DND-41 (cell line): ENCODE measurements at regions not wholly inside any gene's neighbourhood (a gene's known extent, or its start where the extent isn't known, plus 50 kb on each side); places are given as distances from the start of the nearest gene placed in this dataset.

ENCODE experiments used
- ATAC-seq: fragments of 200-7000 bp; cut with Tn5 transposase; 3 replicates; pipeline ENCODE4 v1.9.1; 2021; ENCODE audit warnings: low read depth; ENCODE audit not compliant: insufficient read depth
- DNase-seq: peaks from one replicate; pipeline ENCODE4 v3.0.0-alpha.2; 2020
- H2AFZ ChIP-seq: 2 replicates; pipeline ENCODE4 v1.6.0; 2012; ENCODE audit warnings: low read depth, low read length
- H3K27ac ChIP-seq: 2 replicates; pipeline ENCODE4 v1.5.1; 2012; ENCODE audit warnings: low read length, inconsistent platforms
- H3K27me3 ChIP-seq: fragments of 200-600 bp; sonication (generic); 2 replicates; pipeline ENCODE4 v1.6.0; 2012; ENCODE audit warnings: low read length, mild to moderate bottlenecking, inconsistent platforms; ENCODE audit not compliant: insufficient read depth, poor library complexity
- H3K36me3 ChIP-seq: 2 replicates; pipeline ENCODE4 v1.5.1; 2012; ENCODE audit warnings: low read length, inconsistent platforms; ENCODE audit not compliant: insufficient read depth
- H3K4me1 ChIP-seq: 2 replicates; pipeline ENCODE4 v1.5.1; 2012; ENCODE audit warnings: mild to moderate bottlenecking, low read length; ENCODE audit not compliant: insufficient read depth
- H3K4me2 ChIP-seq: 2 replicates; pipeline ENCODE4 v1.6.0; 2012; ENCODE audit warnings: mild to moderate bottlenecking, moderate library complexity, low read length, inconsistent platforms; ENCODE audit not compliant: insufficient read depth
- H3K4me3 ChIP-seq, 2 experiments: fragments of 200-600 bp in 1 of 2; shearing (Covaris generic) in 1 of 2; 2 replicates each; pipeline ENCODE4 v1.5.1; 2012 to 2016; ENCODE audit warnings: inconsistent platforms in 2 of 2, low read length in 2 of 2, mild to moderate bottlenecking in 2 of 2, low read depth in 1 of 2, moderate library complexity in 1 of 2
- H3K79me2 ChIP-seq: 2 replicates; pipeline ENCODE4 v1.6.0; 2012; ENCODE audit warnings: low read length, inconsistent platforms; ENCODE audit not compliant: insufficient read depth
- H3K9ac ChIP-seq: 2 replicates; pipeline ENCODE4 v1.6.0; 2012; ENCODE audit warnings: low read depth, mild to moderate bottlenecking, inconsistent platforms, low read length, moderate library complexity
- H3K9me3 ChIP-seq: 2 replicates; pipeline ENCODE4 v1.5.1; 2012; ENCODE audit warnings: low read length, moderate library complexity, mild to moderate bottlenecking, inconsistent platforms; ENCODE audit not compliant: insufficient read depth, severe bottlenecking
- H4K20me1 ChIP-seq: 2 replicates; pipeline ENCODE4 v1.6.0; 2012; ENCODE audit warnings: low read length; ENCODE audit not compliant: insufficient read depth
- CTCF ChIP-seq: IDR thresholded peaks from 2 replicates; pipeline ENCODE4 v1.5.1; 2012; ENCODE audit warnings: borderline replicate concordance, low read length, moderate library complexity, mild to moderate bottlenecking; ENCODE audit not compliant: poor library complexity, severe bottlenecking; ENCODE audit errors: extremely low read depth
- EZH2 ChIP-seq: IDR thresholded peaks from 3 replicates; pipeline ENCODE4 v1.6.1; 2012; ENCODE audit warnings: borderline replicate concordance, low read depth, mild to moderate bottlenecking, moderate library complexity, low read length, inconsistent platforms; ENCODE audit not compliant: severe bottlenecking

- TF ChIP-seq EZH2 (no peak), CTCF (no peak)
- ATAC-seq (no peak), DNase-seq (no peak)
- no peaks in the 10 kb centered on the region for H3K79me2 ChIP-seq
- H4K20me1 ChIP-seq, result no peaks in the 10 kb centered on the region
- no peak overlapping the region for H3K4me3 ChIP-seq
- H2AFZ ChIP-seq, result no peak overlapping the region
- H3K27me3 ChIP-seq, result no peaks in the 10 kb centered on the region
- no peak overlapping the region for H3K4me2 ChIP-seq
- no peaks in the 10 kb centered on the region for H3K4me1 ChIP-seq
- H3K27ac ChIP-seq, result no peak overlapping the region
- no peaks in the 10 kb centered on the region for H3K9me3 ChIP-seq
- no peak overlapping the region for H3K9ac ChIP-seq
- H3K36me3 ChIP-seq, result no peaks in the 10 kb centered on the region
Measured at GRCh38 chr2:146048141-146048540, 1528.2 kb upstream of the ZEB2 start.

- Histone ChIP-seq H3K4me1 (no peaks in the 10 kb centered on the region), H2AFZ (no peak overlapping the region), H3K4me3 (no peak overlapping the region), H3K4me2 (no peak overlapping the region), H3K27ac (no peak overlapping the region), H3K9me3 (no peaks in the 10 kb centered on the region), H3K27me3 (no peaks in the 10 kb centered on the region), H3K79me2 (no peaks in the 10 kb centered on the region), H3K9ac (no peak overlapping the region), H3K36me3 (no peaks in the 10 kb centered on the region), H4K20me1 (no peaks in the 10 kb centered on the region)
- no peak for ATAC-seq
- TF ChIP-seq EZH2 (no peak), CTCF (no peak)
- no peak for DNase-seq
Measured at GRCh38 chr2:146041274-146041910, 1521.5 kb upstream of the ZEB2 start.

- DNase-seq (no peak), ATAC-seq (no peak)
- H3K4me2 ChIP-seq, result no peak overlapping the region
- no peaks in the 10 kb centered on the region for H3K36me3 ChIP-seq
- no peaks in the 10 kb centered on the region for H4K20me1 ChIP-seq
- H3K27me3 ChIP-seq, result no peaks in the 10 kb centered on the region
- no peak overlapping the region for H3K27ac ChIP-seq
- H3K4me3 ChIP-seq, result no peak overlapping the region
- no peak overlapping the region for H2AFZ ChIP-seq
- H3K4me1 ChIP-seq, result no peaks in the 10 kb centered on the region
- H3K9me3 ChIP-seq, result no peaks in the 10 kb centered on the region
- H3K9ac ChIP-seq, result no peak overlapping the region
- no peak for TF ChIP-seq CTCF
- no peak for TF ChIP-seq EZH2
- no peaks in the 10 kb centered on the region for H3K79me2 ChIP-seq
Measured at GRCh38 chr2:146040051-146040450, 1520.1 kb upstream of the ZEB2 start.
